WTC11 (cell line): ENCODE measurements at regions not wholly inside any gene's neighbourhood (a gene's known extent, or its start where the extent isn't known, plus 50 kb on each side); places are given as distances from the start of the nearest gene placed in this dataset.

ENCODE experiments used
- ATAC-seq: fragments of 200-7000 bp; cut with Tn5 transposase; 2 replicates; pipeline ENCODE4 v1.10.0; 2021; ENCODE audit warnings: mild to moderate bottlenecking, moderate library complexity
- CTCF ChIA-PET: fragments of 300-600 bp; sonication (Branson Sonifier 250); formaldehyde crosslinking; loops from one replicate; lab custom pipeline; 2021; ENCODE audit warnings: antibody characterized with exemption; lab: Charles Lee
- POLR2A ChIA-PET: fragments of 350-600 bp; sonication (Branson Sonifier 250); formaldehyde crosslinking; loops from one replicate; lab custom pipeline; 2021; ENCODE audit warnings: antibody characterized with exemption; lab: Charles Lee
- DNase-seq: peaks from one replicate; pipeline ENCODE4 v3.0.0; 2021; ENCODE audit warnings: low spot score
- H3K27ac Mint-ChIP-seq: 2 replicates; pipeline ENCODE4 v1.8.0; 2021; ENCODE audit warnings: mixed read lengths
- H3K27me3 Mint-ChIP-seq: 2 replicates; pipeline ENCODE4 v1.8.0; 2021; ENCODE audit warnings: low read depth, mild to moderate bottlenecking, moderate library complexity, mixed read lengths
- H3K36me3 Mint-ChIP-seq: 2 replicates; pipeline ENCODE4 v1.8.0; 2021; ENCODE audit warnings: mixed read lengths
- H3K4me1 Mint-ChIP-seq: 2 replicates; pipeline ENCODE4 v1.8.0; 2022; ENCODE audit warnings: mixed read lengths
- H3K4me3 Mint-ChIP-seq: 2 replicates; pipeline ENCODE4 v1.8.0; 2021; ENCODE audit warnings: mild to moderate bottlenecking, moderate library complexity, mixed read lengths
- H3K9me3 Mint-ChIP-seq: 2 replicates; pipeline ENCODE4 v1.8.0; 2021; ENCODE audit warnings: mixed read lengths
- AR ChIP-seq: fragments of 250-450 bp; sonication (Bioruptor Pico); IDR thresholded peaks from 2 replicates; pipeline ENCODE4 v1.9.0; 2021; ENCODE audit warnings: mild to moderate bottlenecking
- ATF1 ChIP-seq: sonication (generic); formaldehyde crosslinking; IDR thresholded peaks from 2 replicates; pipeline ENCODE4 v1.8.1; 2023; ENCODE audit warnings: mild to moderate bottlenecking, moderate library complexity, missing genetic modification reagents
- ATF3 ChIP-seq: sonication (generic); formaldehyde crosslinking; conservative IDR thresholded peaks from 2 replicates; pipeline ENCODE4 v1.8.1; 2022; ENCODE audit warnings: mild to moderate bottlenecking, missing genetic modification reagents
- CBFB ChIP-seq: sonication (generic); formaldehyde crosslinking; IDR thresholded peaks from 2 replicates; pipeline ENCODE4 v1.8.1; 2022; ENCODE audit warnings: mild to moderate bottlenecking, low read depth, missing genetic modification reagents
- ELF4 ChIP-seq: sonication (generic); formaldehyde crosslinking; IDR thresholded peaks from 2 replicates; pipeline ENCODE4 v1.8.1; 2022; ENCODE audit warnings: low read depth, mild to moderate bottlenecking, moderate library complexity, missing genetic modification reagents
- EMX1 ChIP-seq: fragments of 250-450 bp; sonication (Bioruptor Pico); IDR thresholded peaks from 2 replicates; pipeline ENCODE4 v1.8.0; 2021; ENCODE audit warnings: mild to moderate bottlenecking
- ESRRA ChIP-seq: sonication (generic); formaldehyde crosslinking; IDR thresholded peaks from 2 replicates; pipeline ENCODE4 v1.8.1; 2022; ENCODE audit warnings: mild to moderate bottlenecking, missing genetic modification reagents, borderline replicate concordance
- MYBL2 ChIP-seq: sonication (generic); formaldehyde crosslinking; IDR thresholded peaks from 2 replicates; pipeline ENCODE4 v1.8.1; 2023; ENCODE audit warnings: mild to moderate bottlenecking, moderate library complexity, missing genetic modification reagents
- PREB ChIP-seq: sonication (generic); formaldehyde crosslinking; IDR thresholded peaks from 2 replicates; pipeline ENCODE4 v1.8.1; 2022; ENCODE audit warnings: mild to moderate bottlenecking, missing genetic modification reagents, moderate library complexity, borderline replicate concordance
- STAT6 ChIP-seq: sonication (generic); formaldehyde crosslinking; conservative IDR thresholded peaks from 2 replicates; pipeline ENCODE4 v1.8.1; 2023; ENCODE audit warnings: mild to moderate bottlenecking, low read depth, missing genetic modification reagents, moderate library complexity
- USF1 ChIP-seq: sonication (generic); formaldehyde crosslinking; IDR thresholded peaks from 2 replicates; pipeline ENCODE4 v1.8.0; 2022; ENCODE audit warnings: mild to moderate bottlenecking, missing genetic modification reagents
- ZNF281 ChIP-seq: sonication (generic); formaldehyde crosslinking; IDR thresholded peaks from 2 replicates; pipeline ENCODE4 v1.8.0; 2023; ENCODE audit warnings: mild to moderate bottlenecking, missing genetic modification reagents
- ZNF396 ChIP-seq: fragments of 250-450 bp; sonication (Bioruptor Pico); IDR thresholded peaks from 2 replicates; pipeline ENCODE4 v1.8.0; 2021; ENCODE audit warnings: mild to moderate bottlenecking, moderate library complexity, borderline replicate concordance
- ZNF425 ChIP-seq: fragments of 250-450 bp; sonication (Bioruptor Pico); conservative IDR thresholded peaks from 2 replicates; pipeline ENCODE4 v1.9.0; 2021; ENCODE audit warnings: mild to moderate bottlenecking
- ZNF512 ChIP-seq: sonication (generic); formaldehyde crosslinking; IDR thresholded peaks from 2 replicates; pipeline ENCODE4 v1.8.1; 2022; ENCODE audit warnings: missing genetic modification reagents, borderline replicate concordance

- no peaks in the 10 kb centered on the region for H3K36me3 Mint-ChIP-seq
- CTCF ChIA-PET, result no interaction called here
Observed at GRCh38 chr5:89095341-89095740, 212.4 kb upstream of the MEF2C start.

GRCh38 chr5:89090037-89090436 lies 207.1 kb upstream of the MEF2C start:
- Mint-ChIP-seq H3K4me1 (peaks cover 19% of the 10 kb centered on the region), H3K9me3 (peaks cover 3% of the 10 kb centered on the region; the same call in 1 of the 2 replicates), H3K27ac (no peak overlapping the region), H3K36me3 (no peaks in the 10 kb centered on the region), H3K4me3 (no peak overlapping the region), H3K27me3 (no peaks in the 10 kb centered on the region)
- ChIA-PET CTCF (no interaction called here), POLR2A (no interaction called here)
- ATAC-seq, result no peak
- no peak for DNase-seq
- TF ChIP-seq AR (CRISPR knock-in tag), result no peak
- TF ChIP-seq ATF3 (CRISPR knock-in tag), result no peak
- TF ChIP-seq STAT6 (CRISPR knock-in tag), result no peak
- no peak for TF ChIP-seq ELF4 (CRISPR knock-in tag)
- no peak for TF ChIP-seq ZNF512 (CRISPR knock-in tag)
- no peak for TF ChIP-seq CBFB (CRISPR knock-in tag)
- no peak for TF ChIP-seq USF1

More at GRCh38 chr5:89095341-89095740, 212.4 kb upstream of the MEF2C start:
- peaks cover 9% of the 10 kb centered on the region for H3K9me3 Mint-ChIP-seq
- no peak overlapping the region for H3K27ac Mint-ChIP-seq
- POLR2A ChIA-PET, result interaction anchor here (0.6 to 1.1 kb wide), 2 partner anchors 9 to 388 kb away, joined by 3 to 7 read pairs; no protein-coding TSS in a partner anchor
- TF ChIP-seq MYBL2 (CRISPR knock-in tag) (no peak), ZNF281 (CRISPR knock-in tag) (no peak), ESRRA (no peak), ZNF425 (no peak), EMX1 (CRISPR knock-in tag) (no peak), PREB (CRISPR knock-in tag) (no peak), ZNF396 (CRISPR knock-in tag) (no peak), ATF1 (CRISPR knock-in tag) (no peak)
- TF ChIP-seq, all 79 proteins: peak for 0
- Mint-ChIP-seq H3K4me3 (no peak overlapping the region), H3K27me3 (no peaks in the 10 kb centered on the region; the same call in 1 of the 2 replicates), H3K4me1 (peaks cover 6% of the 10 kb centered on the region)
- no peak for ATAC-seq
- no peak for DNase-seq
